GM19025 (cell line): ENCODE measurements at regions not wholly inside any gene's neighbourhood (a gene's known extent, or its start where the extent isn't known, plus 50 kb on each side); places are given as distances from the start of the nearest gene placed in this dataset.

Experiments used
- ATAC-seq: cut with Tn5 transposase; IDR thresholded peaks from one replicate; pipeline ENCODE4 v1.9.1; 2021; ENCODE audit warnings: mild to moderate bottlenecking, low read depth, moderate library complexity; ENCODE audit not compliant: unreplicated experiment

- ATAC-seq, result peak; percentile 98
Measured at GRCh38 chr5:2038321-2039179, 155.8 kb upstream of the IRX4 start.

- ATAC-seq, result no peak
Measured at GRCh38 chr5:2036885-2037284, 154.2 kb upstream of the IRX4 start.

GRCh38 chr5:2032432-2032831 lies 149.7 kb upstream of the IRX4 start:
- ATAC-seq, result no peak

GRCh38 chr5:2031581-2031980 lies 148.9 kb upstream of the IRX4 start:
- ATAC-seq, result no peak

- ATAC-seq, result no peak
Measured at GRCh38 chr5:2030131-2030530, 147.4 kb upstream of the IRX4 start.

GRCh38 chr5:2029206-2029605 lies 146.5 kb upstream of the IRX4 start:
- no peak for ATAC-seq

- no peak for ATAC-seq
Measured at GRCh38 chr5:2027790-2028189, 145.1 kb upstream of the IRX4 start.

GRCh38 chr5:2024986-2025721 lies 142.4 kb upstream of the IRX4 start:
- ATAC-seq, result no peak

GRCh38 chr5:2023196-2023595 lies 140.5 kb upstream of the IRX4 start:
- ATAC-seq, result no peak

GRCh38 chr5:2022436-2022835 lies 139.7 kb upstream of the IRX4 start:
- no peak for ATAC-seq

- no peak for ATAC-seq
Measured at GRCh38 chr5:2021484-2022176, 138.9 kb upstream of the IRX4 start.

- ATAC-seq, result no peak
Measured at GRCh38 chr5:2020730-2021129, 138.0 kb upstream of the IRX4 start.

GRCh38 chr5:2019716-2020115 lies 137.0 kb upstream of the IRX4 start:
- ATAC-seq, result no peak

GRCh38 chr5:2018390-2018724 lies 135.6 kb upstream of the IRX4 start:
- no peak for ATAC-seq

- ATAC-seq, result no peak
Measured at GRCh38 chr5:2017540-2018389, 135.0 kb upstream of the IRX4 start.

GRCh38 chr5:2015961-2016360 lies 133.2 kb upstream of the IRX4 start:
- ATAC-seq, result no peak

GRCh38 chr5:2015124-2015848 lies 132.6 kb upstream of the IRX4 start:
- no peak for ATAC-seq

GRCh38 chr5:2014058-2014610 lies 131.4 kb upstream of the IRX4 start:
- ATAC-seq, result no peak

- no peak for ATAC-seq
Measured at GRCh38 chr5:2013301-2014057, 130.8 kb upstream of the IRX4 start.
